ENCODE measurements at regions not wholly inside any gene's neighbourhood (a gene's known extent, or its start where the extent isn't known, plus 50 kb on each side); places are given as distances from the start of the nearest gene placed in this dataset.

- TF ChIP-seq, protein P1, sequence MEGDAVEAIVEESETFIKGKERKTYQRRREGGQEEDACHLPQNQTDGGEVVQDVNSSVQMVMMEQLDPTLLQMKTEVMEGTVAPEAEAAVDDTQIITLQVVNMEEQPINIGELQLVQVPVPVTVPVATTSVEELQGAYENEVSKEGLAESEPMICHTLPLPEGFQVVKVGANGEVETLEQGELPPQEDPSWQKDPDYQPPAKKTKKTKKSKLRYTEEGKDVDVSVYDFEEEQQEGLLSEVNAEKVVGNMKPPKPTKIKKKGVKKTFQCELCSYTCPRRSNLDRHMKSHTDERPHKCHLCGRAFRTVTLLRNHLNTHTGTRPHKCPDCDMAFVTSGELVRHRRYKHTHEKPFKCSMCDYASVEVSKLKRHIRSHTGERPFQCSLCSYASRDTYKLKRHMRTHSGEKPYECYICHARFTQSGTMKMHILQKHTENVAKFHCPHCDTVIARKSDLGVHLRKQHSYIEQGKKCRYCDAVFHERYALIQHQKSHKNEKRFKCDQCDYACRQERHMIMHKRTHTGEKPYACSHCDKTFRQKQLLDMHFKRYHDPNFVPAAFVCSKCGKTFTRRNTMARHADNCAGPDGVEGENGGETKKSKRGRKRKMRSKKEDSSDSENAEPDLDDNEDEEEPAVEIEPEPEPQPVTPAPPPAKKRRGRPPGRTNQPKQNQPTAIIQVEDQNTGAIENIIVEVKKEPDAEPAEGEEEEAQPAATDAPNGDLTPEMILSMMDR (IDR thresholded peaks at IDR 0.05; ENCODE audit: insufficient read depth, low read length, poor library complexity, severe bottlenecking), result no peak
- no peak for DNase-seq (ENCODE audit: low read depth)
- H3K4me3 ChIP-seq (ENCODE audit: low read depth, low read length), result no peak overlapping the region
- no peaks in the 10 kb centered on the region for H3K27me3 ChIP-seq (ENCODE audit: control insufficient read depth, insufficient read depth, low read length)
- H3K36me3 ChIP-seq (ENCODE audit: control insufficient read depth, insufficient read depth, low read length), result no peaks in the 10 kb centered on the region
These were observed 267.4 kb upstream of the HES1 start for GRCh38 chr3:193868590-193868989.

- peak; percentile 83 for DNase-seq (ENCODE audit: low read depth)
- Histone ChIP-seq H3K27me3 (ENCODE audit: control insufficient read depth, insufficient read depth, low read length) (no peaks in the 10 kb centered on the region), H3K36me3 (ENCODE audit: control insufficient read depth, insufficient read depth, low read length) (no peaks in the 10 kb centered on the region), H3K4me3 (ENCODE audit: low read depth, low read length) (no peak overlapping the region)
- TF ChIP-seq, protein P1 (IDR thresholded peaks at IDR 0.05; ENCODE audit: insufficient read depth, low read length, poor library complexity, severe bottlenecking), result no peak
These were observed 266.4 kb upstream of the HES1 start for GRCh38 chr3:193869221-193870201.

DNA sequence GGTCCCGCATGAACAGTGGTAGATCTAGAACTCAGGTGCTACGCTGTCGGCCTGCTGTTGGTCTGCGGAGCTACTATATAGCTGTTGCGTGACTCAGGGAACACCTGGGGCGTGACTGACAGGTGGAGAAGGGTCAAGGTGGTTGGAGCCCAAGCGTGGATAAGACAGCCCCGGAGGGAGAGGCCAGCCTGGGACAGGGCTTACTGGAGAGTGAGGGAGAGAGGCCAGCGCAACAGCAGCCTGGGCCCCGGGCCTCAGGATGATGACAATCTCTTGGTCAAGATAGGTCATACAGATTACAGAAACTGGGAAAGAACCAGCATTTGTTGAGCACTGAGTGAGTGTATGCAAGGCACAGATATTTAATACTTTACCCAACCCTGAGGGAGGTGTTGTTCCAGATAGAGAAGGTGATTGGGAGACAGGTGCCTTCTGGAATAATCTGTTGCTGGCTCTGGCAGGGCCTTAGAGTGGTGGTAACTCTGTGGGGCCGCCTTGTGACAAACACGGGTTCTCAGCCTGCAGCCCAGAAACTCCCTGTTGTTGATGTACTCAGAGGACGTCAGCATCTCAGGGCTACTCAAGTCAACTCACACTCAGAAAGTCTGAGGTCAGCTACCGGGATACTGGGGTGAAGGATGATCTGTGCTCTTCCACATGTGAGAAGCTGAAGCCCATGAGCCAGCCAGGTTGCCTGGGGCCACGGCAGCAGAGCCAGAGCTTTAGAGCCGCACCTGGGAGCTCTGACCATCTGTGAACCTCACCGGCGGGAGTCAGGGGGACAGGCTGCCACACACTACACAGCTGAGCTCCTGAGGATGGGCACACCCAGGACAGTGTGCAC lies 265.4 kb upstream of the HES1 start:
- TF ChIP-seq, protein P1 (IDR thresholded peaks at IDR 0.05; ENCODE audit: insufficient read depth, low read length, poor library complexity, severe bottlenecking), result no peak
- DNase-seq (ENCODE audit: low read depth), result no peak
- Histone ChIP-seq H3K27me3 (ENCODE audit: control insufficient read depth, insufficient read depth, low read length) (no peaks in the 10 kb centered on the region), H3K36me3 (ENCODE audit: control insufficient read depth, insufficient read depth, low read length) (no peaks in the 10 kb centered on the region), H3K4me3 (ENCODE audit: low read depth, low read length) (no peak overlapping the region)

DNA sequence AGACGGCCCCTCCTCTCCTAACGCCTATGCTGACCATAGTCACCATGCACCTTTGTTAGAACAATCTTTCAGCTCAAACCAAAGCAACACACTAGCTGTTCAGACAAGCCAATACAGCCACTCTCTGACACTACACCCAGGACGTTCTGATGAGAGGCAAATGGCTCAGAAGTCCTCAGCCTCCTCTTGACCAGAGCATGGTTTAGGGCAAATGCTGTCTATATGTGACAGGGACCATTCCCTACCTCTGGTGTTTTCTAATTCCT lies 264.8 kb upstream of the HES1 start:
- TF ChIP-seq, protein P1 (IDR thresholded peaks at IDR 0.05; ENCODE audit: insufficient read depth, low read length, poor library complexity, severe bottlenecking), result no peak
- no peak for DNase-seq (ENCODE audit: low read depth)
- Histone ChIP-seq H3K27me3 (ENCODE audit: control insufficient read depth, insufficient read depth, low read length) (no peaks in the 10 kb centered on the region), H3K4me3 (ENCODE audit: low read depth, low read length) (no peak overlapping the region), H3K36me3 (ENCODE audit: control insufficient read depth, insufficient read depth, low read length) (no peaks in the 10 kb centered on the region)

- TF ChIP-seq, protein P1 (IDR thresholded peaks at IDR 0.05; ENCODE audit: insufficient read depth, low read length, poor library complexity, severe bottlenecking), result no peak
- Histone ChIP-seq H3K36me3 (ENCODE audit: control insufficient read depth, insufficient read depth, low read length) (no peaks in the 10 kb centered on the region), H3K4me3 (ENCODE audit: low read depth, low read length) (no peak overlapping the region), H3K27me3 (ENCODE audit: control insufficient read depth, insufficient read depth, low read length) (no peaks in the 10 kb centered on the region)
- DNase-seq (ENCODE audit: low read depth), result peak; percentile 98
These were observed 263.6 kb upstream of the HES1 start for GRCh38 chr3:193872265-193872753.
